HG03060 (cell line): ENCODE measurements at regions not wholly inside any gene's neighbourhood (a gene's known extent, or its start where the extent isn't known, plus 50 kb on each side); places are given as distances from the start of the nearest gene placed in this dataset.
"Not testable (repeated sequence)": the region's sequence is repeated elsewhere in the genome, so short reads cannot be mapped to it uniquely, and the experiment has no call there.

ENCODE experiments used
- ATAC-seq: cut with Tn5 transposase; IDR thresholded peaks from one replicate; pipeline ENCODE4 v1.9.1; 2021; ENCODE audit warnings: low read depth, moderate number of reproducible peaks; ENCODE audit not compliant: unreplicated experiment

DNA sequence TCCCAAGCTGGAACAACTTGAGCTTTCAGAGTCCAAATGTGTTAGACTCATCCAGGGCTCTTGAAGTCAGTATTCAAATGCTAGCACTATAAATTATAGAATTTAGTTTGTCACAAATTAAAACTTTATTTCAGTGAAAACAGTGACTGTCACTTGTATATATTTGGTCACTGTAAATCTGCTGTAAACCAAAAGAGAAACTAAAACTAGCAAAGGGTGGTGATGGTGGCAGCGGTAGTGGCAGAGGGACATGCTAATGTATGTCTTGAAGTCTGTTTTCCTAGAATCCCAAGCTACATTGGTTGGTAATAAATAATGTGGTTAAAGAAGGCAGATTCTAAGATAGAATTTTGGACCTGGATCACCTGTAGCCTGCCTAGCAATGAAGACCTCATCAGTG is 140.4 kb upstream of the CENPW start:
- no peak for ATAC-seq

DNA sequence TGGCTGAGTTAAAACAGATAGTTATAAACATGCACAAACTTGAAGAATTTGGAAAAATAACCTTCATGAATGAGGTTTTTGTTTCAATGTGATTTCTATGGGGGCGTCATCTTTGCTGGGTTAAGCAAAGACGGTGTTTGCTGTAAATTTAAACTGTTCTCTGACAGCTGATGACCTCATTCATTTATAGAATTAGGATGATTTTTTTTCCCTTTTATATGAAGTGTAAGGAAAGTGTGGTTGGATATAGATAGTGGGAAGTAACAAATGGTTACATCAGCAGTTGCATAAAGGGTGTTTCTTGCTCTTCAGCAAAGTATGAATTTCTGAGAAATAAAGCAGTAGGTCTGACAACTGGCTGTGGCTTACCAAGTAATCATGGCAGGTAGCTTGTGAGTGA is 137.2 kb upstream of the CENPW start:
- no peak for ATAC-seq

DNA sequence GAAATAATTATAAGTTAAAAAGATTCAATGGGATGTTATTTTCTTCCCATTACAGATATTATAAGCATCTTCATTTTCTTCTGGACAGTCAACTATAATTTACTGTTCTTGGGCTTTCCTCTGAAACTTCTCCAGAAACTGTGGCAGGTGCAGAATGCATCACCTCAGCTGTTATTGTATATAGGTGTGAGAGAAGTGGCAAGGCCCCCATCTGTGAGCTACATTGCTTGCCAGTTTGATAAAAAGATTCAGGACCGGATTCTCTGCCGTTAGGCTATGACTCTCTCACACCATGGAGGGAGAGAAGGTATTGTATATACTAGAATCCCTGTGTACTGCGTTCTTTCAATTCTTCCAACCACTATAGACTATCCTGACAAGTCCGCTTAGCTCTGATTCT is 135.8 kb upstream of the CENPW start:
- ATAC-seq: no peak

DNA sequence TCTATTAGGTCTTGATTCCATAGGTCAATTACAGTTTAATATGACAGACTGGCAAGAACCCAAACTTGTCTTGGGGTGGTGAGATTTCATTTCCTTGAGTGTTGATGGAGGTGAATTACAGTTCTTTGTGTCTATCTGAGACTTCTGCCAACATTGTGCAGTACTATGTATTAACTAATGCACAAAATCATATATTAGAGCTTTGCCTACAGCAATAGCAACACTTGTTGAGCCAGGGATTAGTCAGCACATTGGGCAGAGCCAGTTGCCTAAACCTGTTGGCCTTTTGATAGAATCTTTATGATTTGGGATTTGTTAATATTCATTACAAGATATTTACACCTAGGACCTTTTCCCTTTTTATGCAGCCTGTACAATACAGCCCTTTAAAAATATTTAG is 135.3 kb upstream of the CENPW start:
- ATAC-seq: no peak

DNA sequence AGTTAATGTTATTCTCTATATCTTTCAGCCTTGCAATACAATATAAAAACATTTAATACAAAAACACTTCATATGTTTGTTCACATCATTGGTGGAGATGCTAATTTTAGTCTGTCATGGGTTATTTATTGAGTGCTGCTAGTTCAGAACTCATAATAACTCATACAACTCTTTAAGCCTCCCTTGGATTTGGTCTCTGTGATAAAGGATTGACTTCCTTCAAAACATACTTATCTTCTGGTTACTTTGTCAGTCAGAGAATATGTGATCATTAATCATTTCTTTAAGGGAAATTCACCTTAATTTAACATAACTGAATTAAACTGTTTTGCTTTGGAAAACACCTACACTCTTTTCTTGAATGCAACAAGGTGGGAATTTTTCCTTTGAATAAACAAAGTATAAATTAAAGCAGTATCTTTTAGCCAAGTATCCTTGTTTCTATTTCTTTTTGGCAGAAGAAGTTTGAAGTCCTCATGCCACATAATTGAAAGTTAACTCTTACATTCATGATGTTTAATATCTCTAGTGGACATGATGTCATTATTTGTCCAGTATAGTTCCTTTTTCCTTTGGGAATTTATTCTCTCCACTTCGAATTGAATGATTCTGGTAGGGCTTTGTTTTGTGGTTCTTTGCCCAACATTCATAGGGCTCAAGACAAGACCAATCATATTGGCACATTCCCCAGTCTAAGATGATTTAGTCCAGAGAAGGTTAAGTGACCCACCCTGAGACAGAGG is 133.2 kb upstream of the CENPW start:
- ATAC-seq: no peak

DNA sequence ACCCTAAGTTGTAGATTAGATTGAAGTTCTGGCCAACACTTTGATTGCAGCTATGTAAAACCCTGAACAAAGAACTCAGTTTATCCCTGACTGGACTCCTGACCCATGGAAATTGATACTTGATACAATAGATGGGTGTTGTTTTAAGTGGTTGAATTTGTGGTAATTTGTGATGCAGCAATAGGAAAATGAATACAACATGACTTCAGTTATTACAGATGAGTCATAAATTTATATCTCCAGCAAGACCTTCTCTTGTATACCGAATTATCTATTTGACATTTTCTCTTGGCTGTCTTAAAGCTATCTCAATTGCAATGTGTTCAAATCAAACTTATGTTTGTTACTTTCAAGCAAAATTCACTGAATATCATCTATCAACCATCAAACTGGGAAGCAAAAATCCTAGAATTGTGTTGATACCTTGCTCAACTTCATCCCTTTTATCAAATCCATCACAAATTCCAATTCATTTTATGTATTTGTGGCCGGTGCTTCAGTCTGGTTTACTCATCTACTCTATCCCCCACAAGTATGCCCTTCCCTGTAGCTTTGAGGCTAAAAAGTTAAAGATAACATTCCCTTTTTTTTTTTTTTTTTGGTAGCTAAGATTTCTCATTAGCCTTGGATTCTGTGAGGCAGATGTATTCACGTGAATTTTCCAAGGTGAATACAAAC is 129.4 kb upstream of the CENPW start:
- no peak for ATAC-seq

DNA sequence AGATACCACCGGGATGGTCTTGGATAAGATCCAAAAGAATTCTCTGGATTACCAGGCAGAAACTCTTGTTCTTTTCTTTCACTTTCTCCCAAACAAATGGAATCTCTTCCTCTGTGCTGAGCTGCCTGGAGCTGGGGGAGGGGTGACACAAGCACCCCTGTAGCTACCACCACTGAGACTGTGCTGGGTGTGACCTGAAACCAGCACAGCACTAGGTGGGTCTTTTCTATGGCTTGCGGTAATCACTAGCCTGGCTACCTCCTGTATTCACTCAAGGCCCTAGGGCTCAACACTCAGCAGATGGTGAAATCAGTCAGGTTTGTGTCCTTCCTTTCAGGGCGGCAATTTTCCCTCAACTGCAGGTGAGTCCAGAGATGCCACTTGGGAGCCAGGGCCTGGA is 122.4 kb upstream of the CENPW start:
- ATAC-seq: no peak

DNA sequence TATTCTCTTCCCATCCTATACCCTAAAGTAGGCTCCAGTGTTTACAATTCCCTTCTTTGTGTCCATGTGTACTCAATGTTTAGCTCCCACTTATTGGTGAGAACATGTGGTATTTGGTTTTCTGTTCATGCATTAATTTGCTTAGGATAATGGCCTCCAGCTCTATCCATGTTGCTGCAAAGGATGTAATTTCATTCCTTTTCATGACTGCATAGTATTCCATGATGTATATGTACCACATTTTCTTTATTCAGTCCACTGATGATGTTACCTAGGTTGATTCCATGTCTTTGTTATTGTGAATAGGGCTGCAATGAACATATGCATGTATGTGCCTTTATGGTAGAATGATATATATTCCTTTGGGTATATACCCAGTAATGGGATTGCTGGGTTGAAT is 119.0 kb upstream of the CENPW start:
- ATAC-seq: not testable (repeated sequence)

DNA sequence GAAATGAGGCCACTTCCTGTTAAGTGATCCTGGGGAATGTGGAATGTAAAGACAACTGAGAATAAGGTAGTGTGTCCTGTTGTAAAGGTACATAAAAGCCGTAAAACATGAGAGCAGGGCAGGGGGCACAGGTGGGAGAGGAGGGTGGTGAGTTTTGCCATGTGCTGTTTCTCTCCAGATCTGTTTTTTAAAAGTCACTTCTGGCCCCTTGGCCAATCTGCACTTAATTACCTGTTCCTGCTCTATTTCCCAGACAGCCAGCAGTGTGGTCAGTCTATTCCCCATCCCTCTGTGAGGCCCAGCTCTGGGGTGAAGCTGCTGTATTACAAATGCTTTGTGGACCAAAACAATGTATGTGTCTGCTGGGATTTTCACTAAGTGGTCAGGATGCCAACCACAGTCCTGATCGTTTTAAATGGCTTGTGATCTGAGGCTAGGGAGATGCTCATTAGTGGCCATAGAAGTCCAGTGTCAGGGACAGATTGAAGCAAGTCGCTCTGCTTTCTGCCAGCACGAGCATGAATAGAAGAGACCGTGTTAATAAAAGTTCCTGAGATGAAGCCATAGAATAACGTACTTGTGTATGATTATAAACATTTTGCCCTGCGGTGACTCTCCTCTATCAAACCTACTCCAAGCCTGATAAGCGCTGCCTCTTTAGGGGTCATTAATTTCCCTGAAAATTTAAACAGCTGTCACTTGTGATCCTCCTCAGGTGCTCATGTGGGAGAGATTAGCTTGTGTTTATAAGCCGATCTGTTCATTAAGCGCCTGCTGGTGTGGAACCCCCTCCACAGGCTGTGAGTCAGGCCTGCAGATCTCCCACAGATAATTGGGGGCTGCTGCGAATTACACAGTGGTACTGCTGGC is 111.8 kb upstream of the CENPW start:
- ATAC-seq: no peak

DNA sequence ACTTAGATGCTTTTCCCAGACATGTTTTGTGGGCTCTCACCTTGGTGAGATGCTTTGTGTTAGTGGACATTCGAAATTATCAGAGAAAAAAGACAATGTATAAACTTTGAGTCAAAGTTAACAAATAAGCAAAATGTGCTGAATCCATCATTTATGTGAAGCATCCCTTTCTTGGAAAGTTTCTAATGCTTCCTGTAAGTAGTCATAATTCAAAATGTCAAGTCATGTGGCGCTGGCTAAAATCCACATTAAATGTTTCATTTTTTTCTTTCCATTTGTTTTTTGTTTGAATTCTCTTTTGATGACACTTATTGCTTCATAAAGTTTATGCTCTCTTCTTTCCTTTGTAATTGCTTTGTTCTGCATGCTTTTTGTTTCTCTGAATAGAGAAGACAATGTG is 107.2 kb upstream of the CENPW start:
- ATAC-seq: no peak

DNA sequence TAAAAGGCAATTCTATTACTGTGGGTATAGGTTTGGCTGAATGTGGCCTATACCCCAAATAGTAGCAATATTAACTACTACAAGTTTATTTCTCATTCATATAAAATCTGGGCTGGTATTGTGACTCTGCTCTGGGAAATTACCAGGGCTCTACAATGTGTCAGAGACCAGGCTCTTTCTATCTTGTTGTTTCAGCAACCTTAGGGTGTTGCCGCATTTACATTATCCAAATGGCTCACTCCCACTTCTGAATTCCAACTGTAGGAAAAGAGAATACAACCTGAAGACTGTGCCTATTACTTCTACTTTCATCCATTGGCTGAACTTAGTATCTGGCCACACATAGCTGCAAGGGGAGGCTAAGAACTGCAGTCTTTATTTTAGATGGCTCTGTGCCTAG is 106.7 kb upstream of the CENPW start:
- ATAC-seq: no peak

DNA sequence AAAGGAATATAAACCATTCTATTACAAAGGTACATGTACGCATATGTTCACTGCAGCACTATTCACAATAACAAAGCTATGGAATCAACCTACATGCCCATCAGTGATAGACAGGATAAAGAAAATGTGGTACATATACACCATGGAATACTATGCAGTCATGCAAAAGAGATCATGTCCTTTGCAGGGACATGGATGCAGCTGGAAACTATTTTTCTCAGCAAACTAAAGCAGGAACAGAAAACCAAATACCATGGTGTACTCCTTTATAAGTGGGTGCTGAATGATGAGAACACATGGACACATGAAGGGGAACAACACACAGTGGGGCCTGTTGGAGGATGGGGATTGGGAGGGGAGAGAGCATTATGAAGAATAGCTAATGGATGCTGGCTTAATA is 104.6 kb upstream of the CENPW start:
- no peak for ATAC-seq

DNA sequence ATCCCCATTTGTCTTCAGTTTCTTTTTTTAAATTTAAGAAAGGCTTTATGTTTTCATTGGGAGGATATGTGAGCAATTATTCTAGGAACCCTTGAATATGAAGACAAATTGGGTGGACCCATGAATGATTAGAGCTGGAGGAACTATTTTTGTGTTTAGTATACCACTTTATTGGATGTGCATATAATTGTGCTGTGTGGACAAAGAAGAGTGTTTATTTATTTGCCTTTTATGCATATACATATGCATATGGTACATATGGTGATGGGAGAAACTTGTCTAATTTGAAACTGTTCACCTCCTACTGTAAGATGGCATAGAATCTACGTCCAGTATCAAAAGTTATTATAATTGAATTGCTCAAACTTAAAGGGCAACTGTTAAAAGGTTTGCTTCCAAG is 94.8 kb upstream of the CENPW start:
- no peak for ATAC-seq

DNA sequence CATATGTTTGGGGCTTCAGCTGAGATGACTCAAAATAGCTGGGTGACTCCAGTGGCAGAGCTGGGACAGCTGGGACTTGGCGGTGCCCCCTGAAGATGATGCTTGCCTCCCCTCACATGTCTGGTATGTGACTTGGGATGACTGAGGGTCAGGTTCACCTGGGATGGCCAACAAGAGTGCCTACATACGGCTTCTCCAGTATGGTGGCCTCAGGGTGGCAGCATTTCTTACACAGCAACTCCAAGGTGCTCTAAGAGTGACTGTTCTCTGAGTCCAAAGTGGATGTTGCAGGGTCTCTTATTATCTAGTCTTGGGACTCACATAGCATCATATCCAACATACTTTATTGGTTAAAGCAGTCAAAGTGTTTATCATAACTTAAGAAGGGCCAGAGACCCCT is 87.8 kb upstream of the CENPW start:
- ATAC-seq: no peak

DNA sequence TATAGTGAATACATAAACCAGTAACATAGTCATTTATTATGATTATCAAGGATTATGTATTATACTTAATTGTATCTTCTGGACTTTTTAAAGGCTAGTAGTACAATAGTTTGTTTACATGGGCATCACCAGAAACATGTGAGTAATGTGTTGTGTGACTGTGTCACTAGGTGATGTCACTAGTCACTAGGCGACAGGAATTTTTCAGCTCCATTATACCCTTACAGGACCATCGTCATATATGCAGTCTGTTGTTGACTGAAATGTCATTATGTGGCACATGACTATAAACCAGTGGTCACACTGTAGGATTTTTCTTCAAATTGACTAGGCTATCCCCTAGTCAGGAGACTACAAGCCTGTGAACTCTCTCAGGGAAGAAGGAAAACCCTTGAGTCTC is 86.5 kb upstream of the CENPW start:
- no peak for ATAC-seq

DNA sequence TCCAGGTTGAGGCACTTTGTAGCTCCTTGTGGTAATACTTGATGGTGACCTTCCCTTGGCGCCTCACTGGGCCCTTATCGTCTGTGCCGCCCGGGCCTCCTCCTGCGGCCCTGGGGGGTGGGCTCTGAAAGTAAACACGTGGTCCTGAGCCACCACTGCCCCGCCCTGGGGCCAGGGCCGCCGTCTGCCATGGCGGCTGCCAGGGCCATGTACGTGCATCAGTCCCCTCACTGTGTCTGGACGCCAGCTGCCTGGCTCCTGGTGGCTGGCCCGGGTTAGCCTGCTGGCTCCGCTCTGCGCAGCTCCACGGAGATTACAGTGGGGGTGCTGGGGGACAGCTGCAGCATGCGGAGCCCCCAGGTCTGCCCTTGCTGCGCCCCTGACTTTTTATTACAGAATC is 81.8 kb upstream of the CENPW start:
- ATAC-seq: no peak

DNA sequence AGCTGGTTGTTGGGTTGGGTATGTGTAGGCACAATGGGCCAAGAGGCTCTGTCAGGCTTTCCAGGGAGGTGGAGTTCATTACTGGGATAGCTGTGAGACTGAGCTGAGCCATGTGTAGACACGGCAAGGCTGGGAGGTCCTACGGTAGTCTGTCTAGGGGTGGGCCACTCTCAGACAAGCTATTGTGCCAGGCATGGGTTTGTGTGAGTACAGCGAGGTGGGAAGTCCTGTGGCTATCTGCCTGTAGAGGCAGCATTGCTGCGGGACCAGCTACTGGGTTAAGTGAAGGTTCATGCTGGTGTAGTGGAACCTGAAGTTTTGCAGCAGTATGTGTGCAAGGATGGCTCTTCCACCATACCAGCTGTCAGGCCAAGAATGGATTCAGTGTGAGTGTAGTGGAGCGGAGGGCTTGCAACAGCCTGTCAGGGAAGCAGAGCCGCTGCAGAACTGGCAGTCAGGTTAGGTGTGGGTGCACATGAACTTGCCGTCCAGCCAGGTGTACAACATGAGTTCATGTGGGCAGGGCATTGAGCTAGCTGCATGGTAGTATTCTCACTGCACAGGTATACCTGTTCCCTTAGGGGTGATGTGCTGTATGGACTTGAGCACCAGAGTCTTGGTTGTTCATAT is 78.0 kb upstream of the CENPW start:
- ATAC-seq: no peak

DNA sequence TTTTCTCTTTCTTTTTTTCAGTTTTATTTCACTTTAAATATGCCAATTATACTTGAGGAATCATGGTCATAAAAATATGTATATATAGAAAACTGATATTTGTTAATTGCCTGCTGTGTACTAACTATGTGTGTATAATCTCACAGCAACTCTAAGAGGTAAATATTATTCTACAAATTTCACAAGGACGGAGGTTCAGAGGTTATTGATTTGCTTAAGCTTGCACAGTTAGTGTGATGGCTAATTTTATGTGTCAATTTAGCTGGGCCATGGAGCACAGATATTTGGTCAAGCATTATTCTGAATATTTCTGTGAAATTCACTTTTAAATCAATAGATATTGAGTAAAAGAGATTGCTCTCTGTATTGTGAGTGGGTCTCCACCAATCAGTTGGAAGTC is 75.7 kb upstream of the CENPW start:
- ATAC-seq: no peak

DNA sequence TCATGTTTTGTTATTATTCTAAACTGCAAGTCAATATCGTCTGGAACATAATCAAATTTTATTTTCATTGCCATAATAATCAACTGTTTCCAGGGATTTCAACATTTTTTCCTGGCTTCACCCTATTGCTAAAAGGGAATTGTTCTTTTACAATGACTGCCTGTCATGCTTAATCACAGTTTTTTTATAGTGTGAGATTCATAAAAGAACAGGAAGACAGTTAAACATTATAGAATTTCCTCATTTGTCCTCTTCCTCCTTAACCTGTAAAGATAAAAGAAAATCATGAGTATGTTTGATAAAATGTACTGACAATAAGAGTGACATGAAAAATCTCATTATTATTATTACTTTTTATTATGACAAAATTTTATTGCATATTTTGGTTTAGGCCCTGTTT is 73.3 kb upstream of the CENPW start:
- no peak for ATAC-seq

DNA sequence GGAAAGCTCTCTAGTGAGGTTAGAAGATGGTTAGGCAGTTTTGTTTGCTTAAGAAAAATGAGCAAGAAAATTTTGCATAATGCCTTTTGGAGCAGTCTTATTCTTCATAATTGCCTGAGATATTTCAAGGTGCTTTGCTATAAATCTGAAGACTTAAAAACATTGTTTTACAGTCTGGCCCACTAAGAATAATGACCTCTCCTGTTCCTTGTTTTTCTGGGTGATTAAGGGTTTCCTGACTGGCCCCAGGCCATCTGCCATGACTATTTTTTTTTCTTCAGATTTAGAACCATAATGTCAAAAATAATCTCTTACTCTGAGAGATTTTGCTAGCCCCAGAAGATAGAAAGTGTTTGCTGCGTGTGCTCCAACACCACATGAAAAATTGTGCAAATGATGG is 72.3 kb upstream of the CENPW start:
- ATAC-seq: no peak

DNA sequence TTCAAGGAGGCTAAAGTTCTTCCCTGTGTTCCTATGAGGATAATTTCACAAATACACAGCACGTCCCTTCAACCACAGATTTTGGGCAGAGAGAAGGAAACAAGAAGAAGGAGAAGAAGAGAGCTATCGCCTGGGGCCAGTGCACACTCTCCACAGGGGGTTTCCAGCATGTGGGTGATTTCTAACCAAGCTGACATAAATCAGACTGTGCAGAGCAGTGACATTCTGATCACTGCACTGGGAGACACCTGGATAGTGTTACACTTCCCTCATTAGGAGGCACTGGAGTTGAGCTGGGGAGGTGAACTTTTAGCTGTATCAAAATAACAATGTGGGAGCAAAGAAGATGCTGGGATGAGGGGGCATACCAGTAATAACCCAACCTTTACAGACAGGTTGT is 71.8 kb upstream of the CENPW start:
- peak; percentile 48 for ATAC-seq
